H1 (cell line): ENCODE measurements at regions not wholly inside any gene's neighbourhood (a gene's known extent, or its start where the extent isn't known, plus 50 kb on each side); places are given as distances from the start of the nearest gene placed in this dataset.

ENCODE experiments used
- CTCF ChIA-PET: fragments of 300-600 bp; sonication (Branson Sonifier 250); formaldehyde crosslinking; loops from one replicate; lab custom pipeline; 2021; ENCODE audit not compliant: partially characterized antibody; lab: Charles Lee
- POLR2A ChIA-PET: fragments of 300-600 bp; sonication (Branson Sonifier 250); formaldehyde crosslinking; loops from one replicate; lab custom pipeline; 2021; ENCODE audit warnings: inconsistent platforms; ENCODE audit not compliant: partially characterized antibody; lab: Charles Lee
- DNase-seq, 2 experiments: peaks; one replicate each; pipeline versions ENCODE4 v3.0.0 to v3.0.0-alpha.2; 2010 to 2022; ENCODE audit warnings: low spot score in 2 of 2, low read depth in 1 of 2, mixed read lengths in 1 of 2
- FAIRE-seq: peaks from 2 replicates; lab custom pipeline; 2011; peaks lifted over from hg19 to GRCh38; lab: Jason Lieb, UNC
- H2AFZ ChIP-seq: 2 replicates; pipeline ENCODE4 v1.8.1; 2012; ENCODE audit warnings: low read length, inconsistent platforms
- H2AK5ac ChIP-seq: 2 replicates; pipeline ENCODE4 v1.6.1; 2013; ENCODE audit warnings: low read depth, low read length
- H2BK120ac ChIP-seq: replicated peaks from 2 replicates; pipeline ENCODE3; 2013; ENCODE audit warnings: low read depth, low read length, inconsistent platforms
- H2BK12ac ChIP-seq: 2 replicates; pipeline ENCODE4 v1.6.1; 2013; ENCODE audit warnings: low read depth, low read length
- H2BK15ac ChIP-seq: 2 replicates; pipeline ENCODE4 v1.6.1; 2013; ENCODE audit warnings: low read length
- H2BK20ac ChIP-seq: 2 replicates; pipeline ENCODE4 v1.6.1; 2013; ENCODE audit warnings: low read length
- H2BK5ac ChIP-seq: 2 replicates; pipeline ENCODE4 v1.6.1; 2013; ENCODE audit warnings: low read depth, low read length
- H3K14ac ChIP-seq: 2 replicates; pipeline ENCODE4 v1.6.1; 2013; ENCODE audit warnings: inconsistent platforms; ENCODE audit not compliant: insufficient read length
- H3K18ac ChIP-seq: 2 replicates; pipeline ENCODE4 v1.6.1; 2013; ENCODE audit warnings: low read length; ENCODE audit errors: extremely low read depth
- H3K23ac ChIP-seq: 2 replicates; pipeline ENCODE4 v1.6.1; 2013; ENCODE audit warnings: inconsistent platforms; ENCODE audit not compliant: insufficient read length
- H3K23me2 ChIP-seq: 2 replicates; pipeline ENCODE4 v1.6.1; 2013; ENCODE audit warnings: low read depth, low read length
- H3K27ac ChIP-seq: 2 replicates; pipeline ENCODE4 v1.6.1; 2011; ENCODE audit warnings: low read depth, low read length, inconsistent platforms
- H3K27me3 ChIP-seq, 4 experiments: replicated peaks in 1 of 4; 1 replicate in 1 of 4; 2 replicates in 3 of 4; pipeline versions ENCODE4 v1.6.1 to v1.8.1; 2011 to 2013; ENCODE audit warnings: low read length in 3 of 4, mild to moderate bottlenecking in 3 of 4, inconsistent platforms in 2 of 4, mixed read lengths in 2 of 4, moderate library complexity in 1 of 4; ENCODE audit not compliant: control insufficient read depth in 3 of 4, insufficient read depth in 3 of 4; ENCODE audit errors: extremely low read depth in 1 of 4
- H3K36me3 ChIP-seq, 4 experiments: 2 replicates each; pipeline versions ENCODE4 v1.6.1 to v1.8.1; 2011 to 2013; ENCODE audit warnings: mild to moderate bottlenecking in 4 of 4, low read length in 3 of 4, moderate library complexity in 2 of 4, control low read depth in 1 of 4, inconsistent platforms in 1 of 4; ENCODE audit not compliant: insufficient read depth in 4 of 4, control insufficient read depth in 2 of 4
- H3K4ac ChIP-seq: replicated peaks from 2 replicates; pipeline ENCODE3; 2013; ENCODE audit warnings: low read length, low read depth, mixed read lengths, inconsistent platforms; ENCODE audit not compliant: insufficient read length
- H3K4me1 ChIP-seq, 4 experiments: replicated peaks in 1 of 4; 1 replicate in 1 of 4; 2 replicates in 3 of 4; pipeline versions ENCODE4 v1.6.1 to v1.8.1; 2011 to 2013; ENCODE audit warnings: low read length in 3 of 4, inconsistent platforms in 2 of 4, mixed read lengths in 1 of 4; ENCODE audit not compliant: insufficient read depth in 4 of 4, control insufficient read depth in 3 of 4
- H3K4me2 ChIP-seq, 2 experiments: 2 replicates each; pipeline versions ENCODE4 v1.6.1 to v1.8.1; 2011 to 2013; ENCODE audit warnings: low read depth in 2 of 2, low read length in 2 of 2, control low read depth in 1 of 2, inconsistent platforms in 1 of 2, mild to moderate bottlenecking in 1 of 2; ENCODE audit not compliant: insufficient read depth in 1 of 2
- H3K4me3 ChIP-seq, 4 experiments: fragments of 200-600, 300-600 bp in 1 of 4; sonication (generic), shearing (Covaris generic), sonication (Bioruptor Twin) in 1 of 4; 2 replicates each; pipeline versions ENCODE4 v1.5.1 to v1.8.1; 2011 to 2016; ENCODE audit warnings: low read length in 4 of 4, low read depth in 3 of 4, control low read depth in 2 of 4, inconsistent platforms in 2 of 4, mild to moderate bottlenecking in 2 of 4, mixed read lengths in 1 of 4, moderate library complexity in 1 of 4; ENCODE audit not compliant: insufficient read depth in 2 of 4; ENCODE audit errors: extremely low read depth in 1 of 4
- H3K56ac ChIP-seq: replicated peaks from 2 replicates; pipeline ENCODE3; 2013; ENCODE audit warnings: low read depth, mild to moderate bottlenecking, mixed read lengths, low read length, inconsistent platforms; ENCODE audit not compliant: insufficient read length
- H3K79me1 ChIP-seq: 2 replicates; pipeline ENCODE4 v1.6.1; 2013; ENCODE audit warnings: low read depth, low read length, control low read depth
- H3K79me2 ChIP-seq, 2 experiments: 2 replicates each; pipeline versions ENCODE4 v1.6.1 to v1.8.1; 2012 to 2013; ENCODE audit warnings: low read length in 2 of 2, mild to moderate bottlenecking in 2 of 2, inconsistent platforms in 1 of 2; ENCODE audit not compliant: insufficient read depth in 2 of 2, control insufficient read depth in 1 of 2
- H3K9ac ChIP-seq, 4 experiments: replicated peaks in 1 of 4; 1 replicate in 1 of 4; 2 replicates in 3 of 4; pipeline versions ENCODE4 v1.6.1 to v1.8.1; 2011 to 2013; ENCODE audit warnings: low read depth in 3 of 4, low read length in 3 of 4, control low read depth in 2 of 4, mild to moderate bottlenecking in 2 of 4, moderate library complexity in 2 of 4, inconsistent platforms in 1 of 4; ENCODE audit errors: extremely low read depth in 1 of 4
- H3K9me3 ChIP-seq, 2 experiments: 2 replicates each; pipeline versions ENCODE4 v1.6.1 to v1.8.1; 2012 to 2013; ENCODE audit warnings: mild to moderate bottlenecking in 2 of 2, moderate library complexity in 2 of 2, control low read depth in 1 of 2, inconsistent platforms in 1 of 2, low read depth in 1 of 2, low read length in 1 of 2, mixed read lengths in 1 of 2; ENCODE audit not compliant: insufficient read depth in 2 of 2
- H4K20me1 ChIP-seq, 2 experiments: replicated peaks in 1 of 2; 2 replicates each; pipeline versions ENCODE3 to v1.8.1; 2011 to 2013; ENCODE audit warnings: inconsistent platforms in 2 of 2, low read length in 2 of 2, mild to moderate bottlenecking in 1 of 2; ENCODE audit not compliant: insufficient read depth in 2 of 2, control insufficient read depth in 1 of 2
- H4K5ac ChIP-seq: 2 replicates; pipeline ENCODE4 v1.6.1; 2013; ENCODE audit warnings: low read length, low read depth, mixed read lengths, inconsistent platforms; ENCODE audit not compliant: insufficient read length
- H4K8ac ChIP-seq: 2 replicates; pipeline ENCODE4 v1.8.0; 2013; ENCODE audit warnings: mild to moderate bottlenecking, moderate library complexity, low read length, inconsistent platforms; ENCODE audit not compliant: insufficient read depth; ENCODE audit errors: extremely low read depth
- H4K91ac ChIP-seq: replicated peaks from 2 replicates; pipeline ENCODE3; 2013; ENCODE audit warnings: low read length, mixed read lengths, inconsistent platforms; ENCODE audit not compliant: insufficient read length
- ATF2 ChIP-seq: IDR thresholded peaks from 2 replicates; pipeline ENCODE4 v1.6.1; 2012; ENCODE audit warnings: low read length, inconsistent platforms
- BRCA1 ChIP-seq: IDR thresholded peaks from 2 replicates; pipeline ENCODE4 v1.6.1; 2012; ENCODE audit warnings: low read depth, low read length, improper control_type of control experiment
- CBX5 ChIP-seq: fragments of 300-800, 300-1000 bp; sonication (generic); IDR thresholded peaks from 2 replicates; pipeline ENCODE4 v1.7.1; 2016; ENCODE audit warnings: antibody characterized with exemption, low read length, low read depth
- E2F6 ChIP-seq: IDR thresholded peaks from 2 replicates; pipeline ENCODE4 v1.6.1; 2012; ENCODE audit warnings: inconsistent platforms
- EZH2 ChIP-seq: fragments of 200-600 bp; sonication (generic); IDR thresholded peaks from 2 replicates; pipeline ENCODE4 v1.7.1; 2012; ENCODE audit warnings: low read depth, mild to moderate bottlenecking, moderate library complexity, low read length, inconsistent platforms; ENCODE audit not compliant: severe bottlenecking
- GTF2F1 ChIP-seq: IDR thresholded peaks from 2 replicates; pipeline ENCODE4 v1.6.1; 2012; ENCODE audit warnings: low read depth, low read length, improper control_type of control experiment, borderline replicate concordance
- HDAC6 ChIP-seq: IDR thresholded peaks from one replicate; pipeline ENCODE4 v1.7.1; 2012; ENCODE audit warnings: low read depth, mild to moderate bottlenecking, inconsistent platforms, low read length, moderate library complexity
- JUN ChIP-seq: IDR thresholded peaks from 2 replicates; pipeline ENCODE4 v1.6.1; 2011; ENCODE audit warnings: low read depth, mild to moderate bottlenecking, improper control_type of control experiment, low read length
- JUND ChIP-seq: IDR thresholded peaks from 2 replicates; pipeline ENCODE4 v1.6.1; 2011; ENCODE audit warnings: mild to moderate bottlenecking, improper control_type of control experiment, low read length
- RXRA ChIP-seq: IDR thresholded peaks from 2 replicates; pipeline ENCODE4 v1.6.1; 2011; ENCODE audit warnings: low read depth, mild to moderate bottlenecking, low read length, moderate library complexity; ENCODE audit not compliant: insufficient read depth
- SIX5 ChIP-seq: IDR thresholded peaks from 2 replicates; pipeline ENCODE4 v1.6.1; 2011; ENCODE audit warnings: mild to moderate bottlenecking, low read depth, low read length
- SP2 ChIP-seq: IDR thresholded peaks from 2 replicates; pipeline ENCODE4 v1.6.1; 2012; ENCODE audit warnings: mild to moderate bottlenecking, low read length, inconsistent platforms
- TCF12 ChIP-seq: IDR thresholded peaks from 2 replicates; pipeline ENCODE4 v1.6.1; 2011; ENCODE audit warnings: low read depth, mild to moderate bottlenecking, low read length
- WGBS, 2 experiments: shearing (Covaris generic) in 1 of 2; methylation state at CpG; one replicate each; pipeline versions ENCODE4 v1.1.6 to v1.1.7; 2013 to 2015; ENCODE audit warnings: low lambda C conversion rate in 2 of 2, mixed read lengths in 2 of 2, inconsistent platforms in 1 of 2, low coverage in 1 of 2, missing lambda C conversion rate in 1 of 2; ENCODE audit not compliant: insufficient replicate concordance in 2 of 2, insufficient coverage in 1 of 2, insufficient read length in 1 of 2; ENCODE audit errors: extremely low coverage in 1 of 2, missing lambda C conversion rate in 1 of 2; 5-methylcytosine and 5-hydroxymethylcytosine counted together

- H3K4me2 ChIP-seq, result no peak overlapping the region
- no peaks in the 10 kb centered on the region for H3K27me3 ChIP-seq
- no peak overlapping the region for H4K5ac ChIP-seq
- H3K23ac ChIP-seq, result no peak overlapping the region
- no peak overlapping the region for H3K27ac ChIP-seq
- no peak overlapping the region for H2BK20ac ChIP-seq
- FAIRE-seq, result no peak
- no peak overlapping the region for H2BK120ac ChIP-seq
- no peak overlapping the region for H3K9ac ChIP-seq
- H3K36me3 ChIP-seq, result no peaks in the 10 kb centered on the region
- H3K4ac ChIP-seq, result no peak overlapping the region
- H3K23me2 ChIP-seq, result no peaks in the 10 kb centered on the region
- H4K8ac ChIP-seq, result no peak overlapping the region
- H2BK12ac ChIP-seq, result no peak overlapping the region
- no peak overlapping the region for H2BK15ac ChIP-seq
- DNase-seq, result no peak
- no peak overlapping the region for H3K14ac ChIP-seq
- ChIA-PET POLR2A (no interaction called here), CTCF (no interaction called here)
- H3K4me1 ChIP-seq, result peaks cover 0 to 4% (median 0%) of the 10 kb centered on the region in 4 experiments; a peak in 1 of 7 replicates
- H2BK5ac ChIP-seq, result no peak overlapping the region
- H3K18ac ChIP-seq, result no peak overlapping the region
- TF ChIP-seq E2F6, result no peak
- TF ChIP-seq HDAC6, result no peak
- no peak for TF ChIP-seq EZH2
- no peak for TF ChIP-seq BRCA1
- TF ChIP-seq JUN, result no peak
- TF ChIP-seq CBX5, result no peak
- no peak for TF ChIP-seq GTF2F1
- no peak for TF ChIP-seq ATF2
- TF ChIP-seq TCF12, result no peak
- no peak for TF ChIP-seq RXRA
- no peak for TF ChIP-seq SIX5
- TF ChIP-seq SP2, result no peak
- no peak for TF ChIP-seq JUND
- H4K20me1 ChIP-seq, result no peaks in the 10 kb centered on the region
- H3K56ac ChIP-seq, result no peak overlapping the region
- H3K4me3 ChIP-seq, result no peak overlapping the region
- H2AK5ac ChIP-seq, result no peak overlapping the region
- H3K79me1 ChIP-seq, result no peaks in the 10 kb centered on the region
- H4K91ac ChIP-seq, result no peak overlapping the region
- H3K9me3 ChIP-seq, result 0 out of 4 replicates have a peak, but pooled peaks cover 0 to 4% of the 10 kb centered on the region in 2 experiments
- 0 out of 2 replicates have a peak overlapping the region, but pooled peaks have one; percentile 51 for H2AFZ ChIP-seq
- H3K79me2 ChIP-seq, result no peaks in the 10 kb centered on the region
- WGBS, 2 experiments, result 79 to 100% methylated on average over 1 to 2 of the region's 2 CpGs
Observed at GRCh38 chr3:83601704-83602103, 1357.1 kb upstream of the CADM2 start.
